SK-N-SH treated with all-trans-retinoic acid at 6 μM for 48 hours (cell line): ENCODE measurements at regions not wholly inside any gene's neighbourhood (a gene's known extent, or its start where the extent isn't known, plus 50 kb on each side); places are given as distances from the start of the nearest gene placed in this dataset.

ENCODE experiments used
- ATAC-seq: fragments of 200-7000 bp; cut with Tn5 transposase; 3 replicates; pipeline ENCODE4 v1.9.1; 2020; ENCODE audit warnings: mild to moderate bottlenecking, moderate library complexity
- ARNTL ChIP-seq: fragments of 450-650 bp; formaldehyde crosslinking; IDR thresholded peaks from 2 replicates; pipeline ENCODE4 v1.5.0; 2020; ENCODE audit warnings: low read depth, mild to moderate bottlenecking, moderate library complexity, borderline replicate concordance
- BACH2 ChIP-seq: fragments of 250-450 bp; sonication (Bioruptor Pico); IDR thresholded peaks from 2 replicates; pipeline ENCODE4 v1.9.0; 2021; ENCODE audit warnings: mild to moderate bottlenecking, borderline replicate concordance
- CSDC2 ChIP-seq: fragments of 250-450 bp; sonication (Bioruptor Pico); IDR thresholded peaks from 2 replicates; pipeline ENCODE4 v1.5.0; 2020; ENCODE audit warnings: mild to moderate bottlenecking, moderate library complexity
- CSRNP3 ChIP-seq: fragments of 250-450 bp; sonication (Bioruptor Pico); IDR thresholded peaks from 2 replicates; pipeline ENCODE4 v1.5.1; 2021; ENCODE audit warnings: mild to moderate bottlenecking, moderate library complexity
- ESRRG ChIP-seq: fragments of 250-450 bp; sonication (Bioruptor Pico); IDR thresholded peaks from 2 replicates; pipeline ENCODE4 v1.6.1; 2021; ENCODE audit warnings: mild to moderate bottlenecking
- GLIS3 ChIP-seq: fragments of 250-450 bp; sonication (Bioruptor Pico); IDR thresholded peaks from 2 replicates; pipeline ENCODE4 v1.5.0; 2020; ENCODE audit warnings: mild to moderate bottlenecking, moderate library complexity
- PATZ1 ChIP-seq: fragments of 250-450 bp; sonication (Bioruptor Pico); IDR thresholded peaks from 2 replicates; pipeline ENCODE4 v1.8.0; 2020; ENCODE audit warnings: mild to moderate bottlenecking, moderate library complexity, borderline replicate concordance
- POU6F1 ChIP-seq: fragments of 250-450 bp; sonication (Bioruptor Pico); IDR thresholded peaks from 2 replicates; pipeline ENCODE4 v1.8.0; 2021; ENCODE audit warnings: low read depth, mild to moderate bottlenecking, moderate library complexity, borderline replicate concordance
- RARB ChIP-seq: fragments of 250-450 bp; sonication (Bioruptor Pico); IDR thresholded peaks from 2 replicates; pipeline ENCODE4 v1.8.0; 2021; ENCODE audit warnings: mild to moderate bottlenecking, moderate library complexity
- SNAI2 ChIP-seq: fragments of 250-450 bp; sonication (Bioruptor Pico); IDR thresholded peaks from 2 replicates; pipeline ENCODE4 v1.5.0; 2020; ENCODE audit warnings: mild to moderate bottlenecking, moderate library complexity
- TCF4 ChIP-seq: fragments of 250-450 bp; sonication (Bioruptor Pico); IDR thresholded peaks from 2 replicates; pipeline ENCODE4 v1.8.0; 2021; ENCODE audit warnings: mild to moderate bottlenecking, moderate library complexity, borderline replicate concordance
- TOX ChIP-seq: fragments of 250-450 bp; sonication (Bioruptor Pico); IDR thresholded peaks from 2 replicates; pipeline ENCODE4 v1.8.0; 2021; ENCODE audit warnings: mild to moderate bottlenecking, moderate library complexity, borderline replicate concordance
- TSHZ2 ChIP-seq: fragments of 250-450 bp; sonication (Bioruptor Pico); IDR thresholded peaks from 2 replicates; pipeline ENCODE4 v1.5.0; 2020; ENCODE audit warnings: mild to moderate bottlenecking, moderate library complexity
- ZFP3 ChIP-seq: fragments of 250-450 bp; sonication (Bioruptor Pico); IDR thresholded peaks from 2 replicates; pipeline ENCODE4 v1.5.0; 2020; ENCODE audit warnings: mild to moderate bottlenecking, moderate library complexity
- ZNF565 ChIP-seq: fragments of 450-650 bp; formaldehyde crosslinking; conservative IDR thresholded peaks from 2 replicates; pipeline ENCODE4 v1.5.0; 2020; ENCODE audit warnings: low read depth, mild to moderate bottlenecking, moderate library complexity
- ZNF70 ChIP-seq: fragments of 450-650 bp; formaldehyde crosslinking; IDR thresholded peaks from 2 replicates; pipeline ENCODE4 v1.5.0; 2020; ENCODE audit warnings: mild to moderate bottlenecking, moderate library complexity
- ZNF8 ChIP-seq: fragments of 450-650 bp; formaldehyde crosslinking; IDR thresholded peaks from 2 replicates; pipeline ENCODE4 v1.5.0; 2020; ENCODE audit warnings: mild to moderate bottlenecking, moderate library complexity

- no peak for TF ChIP-seq ESRRG
- TF ChIP-seq SNAI2 (CRISPR knock-in tag) = no peak
- no peak for TF ChIP-seq TCF4
- no peak for TF ChIP-seq CSRNP3 (CRISPR knock-in tag)
- no peak for TF ChIP-seq RARB (CRISPR knock-in tag)
- no peak for TF ChIP-seq ZFP3 (CRISPR knock-in tag)
- no peak for TF ChIP-seq BACH2 (CRISPR knock-in tag)
- TF ChIP-seq ZNF8 = no peak
- TF ChIP-seq ZNF565 = no peak
- TF ChIP-seq GLIS3 (CRISPR knock-in tag) = no peak
- no peak for TF ChIP-seq PATZ1 (CRISPR knock-in tag)
- no peak for TF ChIP-seq CSDC2 (CRISPR knock-in tag)
- ATAC-seq = no peak
These were observed 133.7 kb downstream of the LINC00237 start for GRCh38 chr20:20972490-20972889.

- ATAC-seq = no peak
- TF ChIP-seq TCF4 (no peak), CSRNP3 (CRISPR knock-in tag) (no peak), POU6F1 (CRISPR knock-in tag) (no peak), TOX (no peak), ZNF70 (no peak), ARNTL (CRISPR knock-in tag) (no peak), PATZ1 (CRISPR knock-in tag) (no peak)
These were observed 134.3 kb downstream of the LINC00237 start for GRCh38 chr20:20971810-20972209.

- no peak for ATAC-seq
- TF ChIP-seq TSHZ2 (CRISPR knock-in tag) (no peak), CSRNP3 (CRISPR knock-in tag) (no peak)
These were observed 135.3 kb downstream of the LINC00237 start for GRCh38 chr20:20970841-20971240.
